DND-41 (cell line): ENCODE measurements at regions not wholly inside any gene's neighbourhood (a gene's known extent, or its start where the extent isn't known, plus 50 kb on each side); places are given as distances from the start of the nearest gene placed in this dataset.

Experiments used
- CTCF ChIP-seq: IDR thresholded peaks from 2 replicates; pipeline ENCODE4 v1.5.1; 2012; ENCODE audit warnings: borderline replicate concordance, low read length, moderate library complexity, mild to moderate bottlenecking; ENCODE audit not compliant: poor library complexity, severe bottlenecking; ENCODE audit errors: extremely low read depth
- EZH2 ChIP-seq: IDR thresholded peaks from 3 replicates; pipeline ENCODE4 v1.6.1; 2012; ENCODE audit warnings: borderline replicate concordance, low read depth, mild to moderate bottlenecking, moderate library complexity, low read length, inconsistent platforms; ENCODE audit not compliant: severe bottlenecking

DNA sequence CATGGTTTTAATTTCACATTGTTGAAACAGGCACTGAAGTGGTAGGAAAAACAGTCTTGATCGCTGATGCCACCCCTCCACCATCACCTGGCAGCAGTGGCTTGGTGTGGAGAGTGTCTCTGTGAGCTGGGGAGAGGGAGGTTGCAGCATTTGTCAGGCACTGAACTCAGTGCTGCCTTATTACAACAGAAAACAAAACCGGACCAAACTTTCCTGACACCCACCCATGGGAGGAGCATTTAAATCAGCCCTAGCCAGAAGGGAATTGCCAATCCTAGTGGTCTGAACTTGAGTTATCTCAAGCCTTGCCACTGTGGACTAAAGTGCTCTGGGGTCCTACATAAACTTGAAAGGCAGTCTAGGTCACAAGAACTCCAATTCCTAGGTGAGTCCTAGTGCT lies 103.0 kb upstream of the LGALSL start:
- TF ChIP-seq CTCF (no peak), EZH2 (no peak)
